ENCODE measurements at regions not wholly inside any gene's neighbourhood (a gene's known extent, or its start where the extent isn't known, plus 50 kb on each side); places are given as distances from the start of the nearest gene placed in this dataset.

DNA sequence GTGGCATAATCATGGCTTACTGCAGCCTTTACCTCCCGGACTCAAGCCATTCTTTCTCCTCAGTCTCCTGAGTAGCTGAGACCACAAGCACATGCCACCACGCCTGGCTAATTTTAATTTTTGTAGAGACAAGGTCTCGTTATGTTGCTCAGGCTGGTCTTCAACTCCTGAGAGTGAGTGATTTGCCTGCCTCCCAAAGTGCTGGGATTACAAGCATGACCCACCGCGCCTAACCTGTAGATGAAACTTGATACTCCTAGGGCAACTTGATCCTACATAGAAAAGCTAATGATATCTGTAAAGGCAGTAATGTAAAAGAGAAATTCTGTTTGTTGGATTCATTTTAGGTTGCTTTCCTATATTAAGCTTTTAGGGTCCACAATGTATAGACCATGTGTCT is 391.9 kb upstream of the THRB start:
- TF ChIP-seq EP300 (conservative IDR thresholded peaks at IDR 0.05; ENCODE audit: poor library complexity, severe bottlenecking) = no peak
- TF ChIP-seq RAD21 (conservative IDR thresholded peaks at IDR 0.05) = no peak
- no peak for TF ChIP-seq MXI1 (conservative IDR thresholded peaks at IDR 0.05; ENCODE audit: poor library complexity, severe bottlenecking)
- TF ChIP-seq EZH2 (IDR thresholded peaks at IDR 0.05; ENCODE audit: borderline replicate concordance, insufficient read depth, low read length, poor library complexity, severe bottlenecking) = no peak
- TF ChIP-seq, protein P1, sequence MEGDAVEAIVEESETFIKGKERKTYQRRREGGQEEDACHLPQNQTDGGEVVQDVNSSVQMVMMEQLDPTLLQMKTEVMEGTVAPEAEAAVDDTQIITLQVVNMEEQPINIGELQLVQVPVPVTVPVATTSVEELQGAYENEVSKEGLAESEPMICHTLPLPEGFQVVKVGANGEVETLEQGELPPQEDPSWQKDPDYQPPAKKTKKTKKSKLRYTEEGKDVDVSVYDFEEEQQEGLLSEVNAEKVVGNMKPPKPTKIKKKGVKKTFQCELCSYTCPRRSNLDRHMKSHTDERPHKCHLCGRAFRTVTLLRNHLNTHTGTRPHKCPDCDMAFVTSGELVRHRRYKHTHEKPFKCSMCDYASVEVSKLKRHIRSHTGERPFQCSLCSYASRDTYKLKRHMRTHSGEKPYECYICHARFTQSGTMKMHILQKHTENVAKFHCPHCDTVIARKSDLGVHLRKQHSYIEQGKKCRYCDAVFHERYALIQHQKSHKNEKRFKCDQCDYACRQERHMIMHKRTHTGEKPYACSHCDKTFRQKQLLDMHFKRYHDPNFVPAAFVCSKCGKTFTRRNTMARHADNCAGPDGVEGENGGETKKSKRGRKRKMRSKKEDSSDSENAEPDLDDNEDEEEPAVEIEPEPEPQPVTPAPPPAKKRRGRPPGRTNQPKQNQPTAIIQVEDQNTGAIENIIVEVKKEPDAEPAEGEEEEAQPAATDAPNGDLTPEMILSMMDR (IDR thresholded peaks at IDR 0.05; ENCODE audit: poor library complexity, severe bottlenecking) = no peak
- no peak for TF ChIP-seq TAF1 (IDR thresholded peaks at IDR 0.05; ENCODE audit: low read depth)
- TF ChIP-seq, protein P2, sequence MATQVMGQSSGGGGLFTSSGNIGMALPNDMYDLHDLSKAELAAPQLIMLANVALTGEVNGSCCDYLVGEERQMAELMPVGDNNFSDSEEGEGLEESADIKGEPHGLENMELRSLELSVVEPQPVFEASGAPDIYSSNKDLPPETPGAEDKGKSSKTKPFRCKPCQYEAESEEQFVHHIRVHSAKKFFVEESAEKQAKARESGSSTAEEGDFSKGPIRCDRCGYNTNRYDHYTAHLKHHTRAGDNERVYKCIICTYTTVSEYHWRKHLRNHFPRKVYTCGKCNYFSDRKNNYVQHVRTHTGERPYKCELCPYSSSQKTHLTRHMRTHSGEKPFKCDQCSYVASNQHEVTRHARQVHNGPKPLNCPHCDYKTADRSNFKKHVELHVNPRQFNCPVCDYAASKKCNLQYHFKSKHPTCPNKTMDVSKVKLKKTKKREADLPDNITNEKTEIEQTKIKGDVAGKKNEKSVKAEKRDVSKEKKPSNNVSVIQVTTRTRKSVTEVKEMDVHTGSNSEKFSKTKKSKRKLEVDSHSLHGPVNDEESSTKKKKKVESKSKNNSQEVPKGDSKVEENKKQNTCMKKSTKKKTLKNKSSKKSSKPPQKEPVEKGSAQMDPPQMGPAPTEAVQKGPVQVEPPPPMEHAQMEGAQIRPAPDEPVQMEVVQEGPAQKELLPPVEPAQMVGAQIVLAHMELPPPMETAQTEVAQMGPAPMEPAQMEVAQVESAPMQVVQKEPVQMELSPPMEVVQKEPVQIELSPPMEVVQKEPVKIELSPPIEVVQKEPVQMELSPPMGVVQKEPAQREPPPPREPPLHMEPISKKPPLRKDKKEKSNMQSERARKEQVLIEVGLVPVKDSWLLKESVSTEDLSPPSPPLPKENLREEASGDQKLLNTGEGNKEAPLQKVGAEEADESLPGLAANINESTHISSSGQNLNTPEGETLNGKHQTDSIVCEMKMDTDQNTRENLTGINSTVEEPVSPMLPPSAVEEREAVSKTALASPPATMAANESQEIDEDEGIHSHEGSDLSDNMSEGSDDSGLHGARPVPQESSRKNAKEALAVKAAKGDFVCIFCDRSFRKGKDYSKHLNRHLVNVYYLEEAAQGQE (IDR thresholded peaks at IDR 0.05; ENCODE audit: borderline replicate concordance) = no peak
- no peak for TF ChIP-seq SMC3 (conservative IDR thresholded peaks at IDR 0.05; ENCODE audit: poor library complexity)
- no peak for TF ChIP-seq POLR2AphosphoS5 (IDR thresholded peaks at IDR 0.05)
- H3K36me3 ChIP-seq (ENCODE audit: insufficient read depth, low read length) = no peaks in the 10 kb centered on the region
- no peaks in the 10 kb centered on the region for H3F3A ChIP-seq (ENCODE audit: insufficient read depth, low read length, poor library complexity, severe bottlenecking)
- H3K9ac ChIP-seq (ENCODE audit: low read length) = no peak overlapping the region
- no peaks in the 10 kb centered on the region for H4K20me1 ChIP-seq (ENCODE audit: insufficient read depth)
- no peak overlapping the region for H3K4me2 ChIP-seq (ENCODE audit: low read length)
- H3K27me3 ChIP-seq (ENCODE audit: insufficient read depth, low read depth, low read length) = no peaks in the 10 kb centered on the region
- no peak overlapping the region for H2AFZ ChIP-seq (ENCODE audit: low read depth, low read length)
- H3K4me3 ChIP-seq (ENCODE audit: low read length) = no peak overlapping the region
- no peaks in the 10 kb centered on the region for H3K79me2 ChIP-seq (replicated peaks; ENCODE audit: insufficient read depth, low read length)
- no peaks in the 10 kb centered on the region for H3K9me3 ChIP-seq (ENCODE audit: low read length)
- no peak overlapping the region for H3K27ac ChIP-seq (ENCODE audit: low read length)
- no peaks in the 10 kb centered on the region for H3K9me2 ChIP-seq (ENCODE audit: insufficient read depth, low read length)

DNA sequence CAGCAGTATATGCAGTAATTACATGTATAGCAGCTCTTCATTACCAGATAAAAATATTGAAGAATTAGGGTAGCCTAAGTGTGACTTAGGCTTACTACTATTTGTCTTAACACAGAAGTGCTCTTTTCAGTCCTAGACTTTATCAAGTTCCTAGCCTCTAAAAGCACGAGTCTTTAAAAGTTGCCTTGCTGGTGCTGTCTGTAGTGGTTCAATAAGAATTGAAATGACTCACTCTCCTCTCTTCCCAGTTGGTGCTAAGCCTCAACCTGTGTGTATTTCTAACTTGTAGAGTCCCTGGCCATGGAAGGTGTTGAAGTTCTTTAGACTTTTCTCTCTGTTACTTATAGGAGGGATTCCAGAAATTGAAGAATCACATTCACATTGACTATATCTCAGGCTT is 395.4 kb upstream of the THRB start:
- Histone ChIP-seq H3K4me3 (ENCODE audit: low read length) (no peak overlapping the region), H3K9me3 (ENCODE audit: low read length) (no peaks in the 10 kb centered on the region), H3K27ac (ENCODE audit: low read length) (no peak overlapping the region), H3F3A (ENCODE audit: insufficient read depth, low read length, poor library complexity, severe bottlenecking) (no peaks in the 10 kb centered on the region), H3K9ac (ENCODE audit: low read length) (no peak overlapping the region), H4K20me1 (ENCODE audit: insufficient read depth) (no peaks in the 10 kb centered on the region), H3K27me3 (ENCODE audit: insufficient read depth, low read depth, low read length) (no peaks in the 10 kb centered on the region), H3K36me3 (ENCODE audit: insufficient read depth, low read length) (no peaks in the 10 kb centered on the region), H3K9me2 (ENCODE audit: insufficient read depth, low read length) (no peaks in the 10 kb centered on the region), H2AFZ (ENCODE audit: low read depth, low read length) (no peak overlapping the region), H3K79me2 (replicated peaks; ENCODE audit: insufficient read depth, low read length) (no peaks in the 10 kb centered on the region), H3K4me2 (ENCODE audit: low read length) (no peak overlapping the region)
- TF ChIP-seq EP300 (conservative IDR thresholded peaks at IDR 0.05; ENCODE audit: poor library complexity, severe bottlenecking) = no peak
- TF ChIP-seq MXI1 (conservative IDR thresholded peaks at IDR 0.05; ENCODE audit: poor library complexity, severe bottlenecking) = no peak
- TF ChIP-seq, protein P1 (IDR thresholded peaks at IDR 0.05; ENCODE audit: poor library complexity, severe bottlenecking) = no peak
- TF ChIP-seq, protein P2 (IDR thresholded peaks at IDR 0.05; ENCODE audit: borderline replicate concordance) = no peak
- no peak for TF ChIP-seq RAD21 (conservative IDR thresholded peaks at IDR 0.05)
- TF ChIP-seq TAF1 (IDR thresholded peaks at IDR 0.05; ENCODE audit: low read depth) = no peak
- TF ChIP-seq SMC3 (conservative IDR thresholded peaks at IDR 0.05; ENCODE audit: poor library complexity) = no peak
- no peak for TF ChIP-seq EZH2 (IDR thresholded peaks at IDR 0.05; ENCODE audit: borderline replicate concordance, insufficient read depth, low read length, poor library complexity, severe bottlenecking)
- TF ChIP-seq POLR2AphosphoS5 (IDR thresholded peaks at IDR 0.05) = no peak
